MM.1S (cell line): ENCODE measurements at regions not wholly inside any gene's neighbourhood (a gene's known extent, or its start where the extent isn't known, plus 50 kb on each side); places are given as distances from the start of the nearest gene placed in this dataset.

Experiments
- EZH2 ChIP-seq: fragments of 300-600 bp; sonication (generic); optimal IDR thresholded peaks from 2 replicates; pipeline ENCODE3; 2017; ENCODE audit warnings: low read depth, mild to moderate bottlenecking, antibody characterized with exemption, low read length, mixed read lengths
- EZH2phosphoT487 ChIP-seq: fragments of 300-600 bp; sonication (generic); IDR thresholded peaks from 2 replicates; pipeline ENCODE4 v1.6.1; 2018; ENCODE audit warnings: antibody characterized with exemption, low read length
- TF ChIP-seq, protein P1 (sequence below): fragments of 300-600 bp; sonication (generic); IDR thresholded peaks from 2 replicates; pipeline ENCODE4 v1.5.1; 2016; ENCODE audit warnings: antibody characterized with exemption, low read length, mixed read lengths

DNA sequence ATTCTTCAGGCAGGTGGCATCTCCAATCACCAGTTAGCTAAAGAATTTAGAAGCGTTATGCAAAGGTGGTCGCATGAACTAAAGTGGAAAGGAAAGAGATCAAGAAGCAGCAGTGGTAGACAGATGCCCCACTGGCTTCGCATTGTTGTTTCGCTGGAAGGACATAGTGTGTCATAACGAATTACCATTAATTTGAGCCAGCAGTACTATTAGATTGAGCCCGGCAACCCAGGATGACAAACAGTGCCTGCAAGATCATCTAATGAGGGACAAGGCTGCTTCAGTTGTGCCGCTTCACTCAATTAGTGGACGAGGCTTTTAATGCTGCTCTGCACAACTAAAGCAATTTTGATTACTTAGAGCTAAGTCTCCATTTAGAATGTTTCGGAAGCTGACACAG is 274.5 kb upstream of the SOX5 start:
- TF ChIP-seq, protein P1, sequence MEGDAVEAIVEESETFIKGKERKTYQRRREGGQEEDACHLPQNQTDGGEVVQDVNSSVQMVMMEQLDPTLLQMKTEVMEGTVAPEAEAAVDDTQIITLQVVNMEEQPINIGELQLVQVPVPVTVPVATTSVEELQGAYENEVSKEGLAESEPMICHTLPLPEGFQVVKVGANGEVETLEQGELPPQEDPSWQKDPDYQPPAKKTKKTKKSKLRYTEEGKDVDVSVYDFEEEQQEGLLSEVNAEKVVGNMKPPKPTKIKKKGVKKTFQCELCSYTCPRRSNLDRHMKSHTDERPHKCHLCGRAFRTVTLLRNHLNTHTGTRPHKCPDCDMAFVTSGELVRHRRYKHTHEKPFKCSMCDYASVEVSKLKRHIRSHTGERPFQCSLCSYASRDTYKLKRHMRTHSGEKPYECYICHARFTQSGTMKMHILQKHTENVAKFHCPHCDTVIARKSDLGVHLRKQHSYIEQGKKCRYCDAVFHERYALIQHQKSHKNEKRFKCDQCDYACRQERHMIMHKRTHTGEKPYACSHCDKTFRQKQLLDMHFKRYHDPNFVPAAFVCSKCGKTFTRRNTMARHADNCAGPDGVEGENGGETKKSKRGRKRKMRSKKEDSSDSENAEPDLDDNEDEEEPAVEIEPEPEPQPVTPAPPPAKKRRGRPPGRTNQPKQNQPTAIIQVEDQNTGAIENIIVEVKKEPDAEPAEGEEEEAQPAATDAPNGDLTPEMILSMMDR, result no peak
- TF ChIP-seq EZH2phosphoT487, result no peak
- no peak for TF ChIP-seq EZH2
